WTC11 (cell line): ENCODE measurements at regions not wholly inside any gene's neighbourhood (a gene's known extent, or its start where the extent isn't known, plus 50 kb on each side); places are given as distances from the start of the nearest gene placed in this dataset.

Source experiments
- ATAC-seq: fragments of 200-7000 bp; cut with Tn5 transposase; 2 replicates; pipeline ENCODE4 v1.10.0; 2021; ENCODE audit warnings: mild to moderate bottlenecking, moderate library complexity
- CTCF ChIA-PET: fragments of 300-600 bp; sonication (Branson Sonifier 250); formaldehyde crosslinking; loops from one replicate; lab custom pipeline; 2021; ENCODE audit warnings: antibody characterized with exemption; lab: Charles Lee
- POLR2A ChIA-PET: fragments of 350-600 bp; sonication (Branson Sonifier 250); formaldehyde crosslinking; loops from one replicate; lab custom pipeline; 2021; ENCODE audit warnings: antibody characterized with exemption; lab: Charles Lee
- DNase-seq: peaks from one replicate; pipeline ENCODE4 v3.0.0; 2021; ENCODE audit warnings: low spot score
- H3K27ac Mint-ChIP-seq: 2 replicates; pipeline ENCODE4 v1.8.0; 2021; ENCODE audit warnings: mixed read lengths
- H3K27me3 Mint-ChIP-seq: 2 replicates; pipeline ENCODE4 v1.8.0; 2021; ENCODE audit warnings: low read depth, mild to moderate bottlenecking, moderate library complexity, mixed read lengths
- H3K36me3 Mint-ChIP-seq: 2 replicates; pipeline ENCODE4 v1.8.0; 2021; ENCODE audit warnings: mixed read lengths
- H3K4me1 Mint-ChIP-seq: 2 replicates; pipeline ENCODE4 v1.8.0; 2022; ENCODE audit warnings: mixed read lengths
- H3K4me3 Mint-ChIP-seq: 2 replicates; pipeline ENCODE4 v1.8.0; 2021; ENCODE audit warnings: mild to moderate bottlenecking, moderate library complexity, mixed read lengths
- H3K9me3 Mint-ChIP-seq: 2 replicates; pipeline ENCODE4 v1.8.0; 2021; ENCODE audit warnings: mixed read lengths
- AR ChIP-seq: fragments of 250-450 bp; sonication (Bioruptor Pico); IDR thresholded peaks from 2 replicates; pipeline ENCODE4 v1.9.0; 2021; ENCODE audit warnings: mild to moderate bottlenecking
- CBFB ChIP-seq: sonication (generic); formaldehyde crosslinking; IDR thresholded peaks from 2 replicates; pipeline ENCODE4 v1.8.1; 2022; ENCODE audit warnings: mild to moderate bottlenecking, low read depth, missing genetic modification reagents
- ELF4 ChIP-seq: sonication (generic); formaldehyde crosslinking; IDR thresholded peaks from 2 replicates; pipeline ENCODE4 v1.8.1; 2022; ENCODE audit warnings: low read depth, mild to moderate bottlenecking, moderate library complexity, missing genetic modification reagents
- MAX ChIP-seq: sonication (generic); formaldehyde crosslinking; IDR thresholded peaks from 2 replicates; pipeline ENCODE4 v1.8.0; 2022; ENCODE audit warnings: mild to moderate bottlenecking, missing genetic modification reagents
- NFATC4 ChIP-seq: fragments of 250-450 bp; sonication (Bioruptor Pico); IDR thresholded peaks from 2 replicates; pipeline ENCODE4 v1.9.0; 2021; ENCODE audit warnings: mild to moderate bottlenecking
- NFE2L1 ChIP-seq: sonication (generic); formaldehyde crosslinking; IDR thresholded peaks from 2 replicates; pipeline ENCODE4 v1.8.1; 2023; ENCODE audit warnings: missing genetic modification reagents
- OVOL2 ChIP-seq: fragments of 250-450 bp; sonication (Bioruptor Pico); IDR thresholded peaks from 2 replicates; pipeline ENCODE4 v1.9.0; 2021; ENCODE audit warnings: mild to moderate bottlenecking, borderline replicate concordance
- PRDM15 ChIP-seq: sonication (generic); formaldehyde crosslinking; IDR thresholded peaks from 2 replicates; pipeline ENCODE4 v1.8.0; 2022; ENCODE audit warnings: missing genetic modification reagents
- RELA ChIP-seq: sonication (generic); formaldehyde crosslinking; IDR thresholded peaks from 2 replicates; pipeline ENCODE4 v1.8.1; 2022; ENCODE audit warnings: missing genetic modification reagents, mild to moderate bottlenecking, borderline replicate concordance
- SMAD3 ChIP-seq: sonication (generic); formaldehyde crosslinking; IDR thresholded peaks from 2 replicates; pipeline ENCODE4 v1.8.0; 2022; ENCODE audit warnings: missing genetic modification reagents, mild to moderate bottlenecking, borderline replicate concordance
- USF1 ChIP-seq: sonication (generic); formaldehyde crosslinking; IDR thresholded peaks from 2 replicates; pipeline ENCODE4 v1.8.0; 2022; ENCODE audit warnings: mild to moderate bottlenecking, missing genetic modification reagents
- ZBTB43 ChIP-seq: sonication (generic); formaldehyde crosslinking; IDR thresholded peaks from 2 replicates; pipeline ENCODE4 v1.8.1; 2023; ENCODE audit warnings: mild to moderate bottlenecking, missing genetic modification reagents
- ZNF232 ChIP-seq: sonication (generic); formaldehyde crosslinking; IDR thresholded peaks from 2 replicates; pipeline ENCODE4 v1.8.0; 2022; ENCODE audit warnings: mild to moderate bottlenecking, missing genetic modification reagents
- ZNF263 ChIP-seq: sonication (generic); formaldehyde crosslinking; IDR thresholded peaks from 2 replicates; pipeline ENCODE4 v1.8.1; 2022; ENCODE audit warnings: low read depth, mild to moderate bottlenecking, moderate library complexity, missing genetic modification reagents
- ZNF281 ChIP-seq: sonication (generic); formaldehyde crosslinking; IDR thresholded peaks from 2 replicates; pipeline ENCODE4 v1.8.0; 2023; ENCODE audit warnings: mild to moderate bottlenecking, missing genetic modification reagents
- ZNF425 ChIP-seq: fragments of 250-450 bp; sonication (Bioruptor Pico); conservative IDR thresholded peaks from 2 replicates; pipeline ENCODE4 v1.9.0; 2021; ENCODE audit warnings: mild to moderate bottlenecking
- ZNF512 ChIP-seq: sonication (generic); formaldehyde crosslinking; IDR thresholded peaks from 2 replicates; pipeline ENCODE4 v1.8.1; 2022; ENCODE audit warnings: missing genetic modification reagents, borderline replicate concordance
- ZNF671 ChIP-seq: fragments of 250-450 bp; sonication (Bioruptor Pico); IDR thresholded peaks from 2 replicates; pipeline ENCODE4 v1.8.0; 2021; ENCODE audit warnings: mild to moderate bottlenecking

GRCh38 chr15:70414626-70415025 is 316.9 kb upstream of the TLE3 start:
- Mint-ChIP-seq H3K27me3 (peaks cover 3% of the 10 kb centered on the region), H3K4me3 (no peak overlapping the region), H3K9me3 (peaks cover 7% of the 10 kb centered on the region), H3K4me1 (peaks cover 20% of the 10 kb centered on the region), H3K27ac (no peak overlapping the region), H3K36me3 (no peaks in the 10 kb centered on the region)
- ChIA-PET CTCF (no interaction called here), POLR2A (no interaction called here)
- TF ChIP-seq ZNF281 (CRISPR knock-in tag) (no peak), ELF4 (CRISPR knock-in tag) (no peak), AR (no peak), SMAD3 (CRISPR knock-in tag) (no peak)
- no peak for ATAC-seq
- DNase-seq: no peak

GRCh38 chr15:70412794-70413193 is 315.1 kb upstream of the TLE3 start:
- Mint-ChIP-seq H3K9me3 (peaks cover 23% of the 10 kb centered on the region), H3K27me3 (peaks cover 8% of the 10 kb centered on the region), H3K4me3 (no peak overlapping the region), H3K36me3 (peaks cover 13% of the 10 kb centered on the region), H3K4me1 (peaks cover 20% of the 10 kb centered on the region), H3K27ac (no peak overlapping the region)
- DNase-seq: no peak
- ChIA-PET POLR2A (no interaction called here), CTCF (no interaction called here)
- no peak for ATAC-seq
- TF ChIP-seq ZNF512 (no peak), ZNF263 (CRISPR knock-in tag) (no peak), NFATC4 (CRISPR knock-in tag) (no peak), CBFB (no peak), PRDM15 (CRISPR knock-in tag) (no peak), ZNF671 (CRISPR knock-in tag) (no peak), USF1 (CRISPR knock-in tag) (no peak), NFE2L1 (CRISPR knock-in tag) (no peak), OVOL2 (no peak), ZNF232 (CRISPR knock-in tag) (no peak), RELA (CRISPR knock-in tag) (no peak), MAX (no peak), ZNF425 (CRISPR knock-in tag) (no peak), ZBTB43 (no peak)
